ENCODE measurements at regions not wholly inside any gene's neighbourhood (a gene's known extent, or its start where the extent isn't known, plus 50 kb on each side); places are given as distances from the start of the nearest gene placed in this dataset.

- no peak for TF ChIP-seq CTCF (IDR thresholded peaks at IDR 0.05; ENCODE audit: low read depth, low read length, missing control alignments)
- H3K4me3 ChIP-seq (replicated peaks; ENCODE audit: low read depth, low read length): no peak overlapping the region
- no peak for DNase-seq (ENCODE audit: extremely low read depth, low read depth)
Observed at GRCh38 chr5:73351593-73351992, 97.0 kb downstream of the FOXD1 start.

- DNase-seq (ENCODE audit: extremely low read depth, low read depth): no peak
- no peak for TF ChIP-seq CTCF (IDR thresholded peaks at IDR 0.05; ENCODE audit: low read depth, low read length, missing control alignments)
- H3K4me3 ChIP-seq (replicated peaks; ENCODE audit: low read depth, low read length): no peak overlapping the region
Observed at GRCh38 chr5:73346878-73347408, 101.6 kb downstream of the FOXD1 start.

GRCh38 chr5:73344835-73345234 is 103.7 kb downstream of the FOXD1 start:
- TF ChIP-seq CTCF (IDR thresholded peaks at IDR 0.05; ENCODE audit: low read depth, low read length, missing control alignments): no peak
- no peak overlapping the region for H3K4me3 ChIP-seq (replicated peaks; ENCODE audit: low read depth, low read length)
- no peak for DNase-seq (ENCODE audit: extremely low read depth, low read depth)

GRCh38 chr5:73339711-73340110 is 108.9 kb downstream of the FOXD1 start:
- H3K4me3 ChIP-seq (replicated peaks; ENCODE audit: low read depth, low read length): no peak overlapping the region
- no peak for TF ChIP-seq CTCF (IDR thresholded peaks at IDR 0.05; ENCODE audit: low read depth, low read length, missing control alignments)
- no peak for DNase-seq (ENCODE audit: extremely low read depth, low read depth)

- TF ChIP-seq CTCF (IDR thresholded peaks at IDR 0.05; ENCODE audit: low read depth, low read length, missing control alignments): no peak
- H3K4me3 ChIP-seq (replicated peaks; ENCODE audit: low read depth, low read length): no peak overlapping the region
- DNase-seq (ENCODE audit: extremely low read depth, low read depth): no peak
Observed at GRCh38 chr5:73339051-73339575, 109.5 kb downstream of the FOXD1 start.

GRCh38 chr5:73338256-73339050 is 110.1 kb downstream of the FOXD1 start:
- no peak for TF ChIP-seq CTCF (IDR thresholded peaks at IDR 0.05; ENCODE audit: low read depth, low read length, missing control alignments)
- no peak for DNase-seq (ENCODE audit: extremely low read depth, low read depth)
- H3K4me3 ChIP-seq (replicated peaks; ENCODE audit: low read depth, low read length): no peak overlapping the region
